H9 (cell line): ENCODE measurements at regions not wholly inside any gene's neighbourhood (a gene's known extent, or its start where the extent isn't known, plus 50 kb on each side); places are given as distances from the start of the nearest gene placed in this dataset.

Source experiments
- DNase-seq: peaks from one replicate; pipeline ENCODE4 v3.0.0-alpha.2; 2017
- H2AFZ ChIP-seq: one replicate; pipeline ENCODE4 v1.6.1; 2013; ENCODE audit warnings: mild to moderate bottlenecking, low read length, control low read depth, moderate library complexity
- H2AK5ac ChIP-seq: 2 replicates; pipeline ENCODE4 v1.6.1; 2013; ENCODE audit warnings: low read length, control low read depth, mixed read lengths; ENCODE audit not compliant: insufficient read length
- H2BK120ac ChIP-seq: one replicate; pipeline ENCODE4 v1.6.1; 2013; ENCODE audit warnings: low read depth, mild to moderate bottlenecking, low read length, control low read depth, inconsistent platforms; ENCODE audit not compliant: poor library complexity, severe bottlenecking
- H2BK12ac ChIP-seq: 2 replicates; pipeline ENCODE4 v1.6.1; 2013; ENCODE audit warnings: low read length, control low read depth, mixed read lengths, low read depth; ENCODE audit not compliant: insufficient read length
- H2BK15ac ChIP-seq: 2 replicates; pipeline ENCODE4 v1.6.1; 2013; ENCODE audit warnings: low read depth, low read length, control low read depth
- H2BK20ac ChIP-seq: one replicate; pipeline ENCODE4 v1.6.1; 2013; ENCODE audit warnings: low read depth, mild to moderate bottlenecking, low read length, control low read depth, inconsistent platforms; ENCODE audit not compliant: poor library complexity, severe bottlenecking
- H2BK5ac ChIP-seq: 2 replicates; pipeline ENCODE4 v1.6.1; 2013; ENCODE audit warnings: low read length, control low read depth, mixed read lengths; ENCODE audit not compliant: insufficient read length
- H3K14ac ChIP-seq: 2 replicates; pipeline ENCODE4 v1.6.1; 2013; ENCODE audit warnings: low read length, control low read depth; ENCODE audit not compliant: insufficient read depth
- H3K18ac ChIP-seq: 2 replicates; pipeline ENCODE4 v1.6.1; 2013; ENCODE audit warnings: low read depth, mild to moderate bottlenecking, mixed read lengths, low read length, control low read depth; ENCODE audit not compliant: insufficient read length
- H3K23ac ChIP-seq: 2 replicates; pipeline ENCODE4 v1.6.1; 2013; ENCODE audit warnings: low read length, control low read depth, mixed read lengths, low read depth; ENCODE audit not compliant: insufficient read length
- H3K23me2 ChIP-seq: 2 replicates; pipeline ENCODE4 v1.6.1; 2013; ENCODE audit warnings: low read depth, mild to moderate bottlenecking, mixed read lengths, low read length, control low read depth; ENCODE audit not compliant: insufficient read length, poor library complexity, severe bottlenecking
- H3K27ac ChIP-seq: 2 replicates; pipeline ENCODE4 v1.5.1; 2013; ENCODE audit warnings: low read length, control low read depth, mixed read lengths, low read depth; ENCODE audit not compliant: insufficient read length
- H3K27me3 ChIP-seq: 2 replicates; pipeline ENCODE4 v1.6.1; 2013; ENCODE audit warnings: low read length, control low read depth, inconsistent platforms; ENCODE audit not compliant: insufficient read depth
- H3K4ac ChIP-seq: 2 replicates; pipeline ENCODE4 v1.6.1; 2013; ENCODE audit warnings: low read depth, mild to moderate bottlenecking, control low read depth, inconsistent platforms, low read length, moderate library complexity
- H3K4me1 ChIP-seq: 2 replicates; pipeline ENCODE4 v1.6.1; 2013; ENCODE audit warnings: low read length, control low read depth, inconsistent platforms; ENCODE audit not compliant: insufficient read depth
- H3K4me2 ChIP-seq: 2 replicates; pipeline ENCODE4 v1.6.1; 2013; ENCODE audit warnings: low read length, control low read depth, mixed read lengths; ENCODE audit not compliant: insufficient read length, insufficient read depth
- H3K56ac ChIP-seq: 2 replicates; pipeline ENCODE4 v1.6.1; 2013; ENCODE audit warnings: low read depth, mild to moderate bottlenecking, mixed read lengths, low read length, control low read depth; ENCODE audit not compliant: insufficient read length
- H3K79me1 ChIP-seq: 2 replicates; pipeline ENCODE4 v1.6.1; 2013; ENCODE audit warnings: low read depth, mild to moderate bottlenecking, moderate library complexity, low read length, control low read depth, inconsistent platforms; ENCODE audit not compliant: insufficient read depth, poor library complexity, severe bottlenecking
- H3K79me2 ChIP-seq: 2 replicates; pipeline ENCODE4 v1.6.1; 2013; ENCODE audit warnings: low read length, control low read depth, inconsistent platforms; ENCODE audit not compliant: insufficient read depth
- H3K9ac ChIP-seq: 2 replicates; pipeline ENCODE4 v1.6.1; 2013; ENCODE audit warnings: low read length, control low read depth, mixed read lengths; ENCODE audit not compliant: insufficient read length; ENCODE audit errors: extremely low read depth
- H3K9me3 ChIP-seq: one replicate; pipeline ENCODE4 v1.6.1; 2013; ENCODE audit warnings: low read depth, low read length, inconsistent platforms; ENCODE audit not compliant: control insufficient read depth
- H3T11ph ChIP-seq: one replicate; pipeline ENCODE4 v1.6.1; 2013; ENCODE audit warnings: mild to moderate bottlenecking, low read length, control low read depth, inconsistent platforms
- H4K20me1 ChIP-seq: one replicate; pipeline ENCODE4 v1.6.1; 2013; ENCODE audit not compliant: control insufficient read depth, insufficient read length, insufficient read depth
- H4K5ac ChIP-seq: 2 replicates; pipeline ENCODE4 v1.6.1; 2013; ENCODE audit warnings: low read depth, mild to moderate bottlenecking, mixed read lengths, low read length, control low read depth; ENCODE audit not compliant: insufficient read length
- H4K8ac ChIP-seq: replicated peaks from 2 replicates; pipeline ENCODE4 v1.6.1; 2013; ENCODE audit warnings: low read length, control low read depth, mixed read lengths, low read depth; ENCODE audit not compliant: insufficient read length
- H4K91ac ChIP-seq: 2 replicates; pipeline ENCODE4 v1.6.1; 2013; ENCODE audit warnings: low read depth, mild to moderate bottlenecking, moderate library complexity, mixed read lengths, low read length, control low read depth; ENCODE audit not compliant: insufficient read length
- H3K27ac Mint-ChIP-seq, 3 experiments: 2 replicates in 2 of 3; 3 replicates in 1 of 3; pipeline ENCODE4 v1.8.0; 2020 to 2021; ENCODE audit warnings: mixed read lengths in 3 of 3, mild to moderate bottlenecking in 1 of 3, moderate library complexity in 1 of 3
- H3K27me3 Mint-ChIP-seq: 2 replicates; pipeline ENCODE4 v1.8.0; 2021; ENCODE audit warnings: low read depth, mild to moderate bottlenecking, moderate library complexity, mixed read lengths
- H3K36me3 Mint-ChIP-seq, 3 experiments: 2 replicates in 2 of 3; 3 replicates in 1 of 3; pipeline ENCODE4 v1.8.0; 2020 to 2021; ENCODE audit warnings: low read depth in 3 of 3, mixed read lengths in 3 of 3; ENCODE audit not compliant: insufficient read depth in 1 of 3
- H3K4me1 Mint-ChIP-seq, 2 experiments: 2 replicates each; pipeline ENCODE4 v1.8.0; 2020; ENCODE audit warnings: mixed read lengths in 2 of 2
- H3K4me3 Mint-ChIP-seq, 2 experiments: 2 replicates in 1 of 2; 3 replicates in 1 of 2; pipeline ENCODE4 v1.8.0; 2020 to 2021; ENCODE audit warnings: mild to moderate bottlenecking in 2 of 2, mixed read lengths in 2 of 2, moderate library complexity in 1 of 2
- H3K9me3 Mint-ChIP-seq, 2 experiments: 2 replicates in 1 of 2; 3 replicates in 1 of 2; pipeline ENCODE4 v1.8.0; 2020; ENCODE audit warnings: mild to moderate bottlenecking in 2 of 2, mixed read lengths in 2 of 2, moderate library complexity in 1 of 2
- CTCF ChIP-seq: fragments of 200-600 bp; sonication (generic); conservative IDR thresholded peaks from 3 replicates; pipeline ENCODE4 v1.8.0; 2021; ENCODE audit warnings: antibody characterized with exemption, mild to moderate bottlenecking
- WGBS: extraction: QIAGEN DNeasy Blood & Tissue Kit; methylation state at CpG from one replicate; pipeline ENCODE4 v1.1.7; 2013; ENCODE audit warnings: missing lambda C conversion rate, low lambda C conversion rate, mixed read lengths; ENCODE audit not compliant: insufficient read length; ENCODE audit errors: extremely low coverage; 5-methylcytosine and 5-hydroxymethylcytosine counted together

- Histone ChIP-seq H3K9ac (no peak overlapping the region), H2AK5ac (no peak overlapping the region), H3K14ac (no peak overlapping the region), H2BK15ac (no peak overlapping the region), H3K56ac (no peak overlapping the region), H3T11ph (no peak overlapping the region), H3K4me1 (peaks cover 6% of the 10 kb centered on the region; the same call in 1 of the 2 replicates), H3K79me2 (no peaks in the 10 kb centered on the region), H4K5ac (no peak overlapping the region), H4K91ac (no peak overlapping the region), H2BK20ac (no peak overlapping the region), H3K4ac (no peak overlapping the region), H2BK12ac (no peak overlapping the region), H3K27me3 (no peaks in the 10 kb centered on the region), H3K4me2 (no peak overlapping the region), H3K23ac (no peak overlapping the region), H2BK120ac (no peak overlapping the region), H3K23me2 (no peaks in the 10 kb centered on the region), H3K79me1 (no peaks in the 10 kb centered on the region), H2AFZ (no peak overlapping the region), H3K27ac (no peak overlapping the region), H3K18ac (no peak overlapping the region), H4K20me1 (no peaks in the 10 kb centered on the region), H3K9me3 (no peaks in the 10 kb centered on the region), H4K8ac (no peak overlapping the region), H2BK5ac (no peak overlapping the region)
- no peak for DNase-seq
- no peaks in the 10 kb centered on the region for H3K9me3 Mint-ChIP-seq
- no peaks in the 10 kb centered on the region for H3K27me3 Mint-ChIP-seq
- peaks cover 25 to 27% of the 10 kb centered on the region in 2 experiments for H3K4me1 Mint-ChIP-seq
- H3K27ac Mint-ChIP-seq = peak overlapping the region in 1 of 3 experiments; percentile 32; a peak in 1 of 7 replicates
- no peak overlapping the region for H3K4me3 Mint-ChIP-seq
- no CpG with 5 or more reads among the region's 13 CpGs for WGBS
- H3K36me3 Mint-ChIP-seq = no peaks in the 10 kb centered on the region; a peak in 1 of 7 replicates
- no peak for TF ChIP-seq CTCF
Measured at GRCh38 chr21:43308101-43308814, 118.7 kb downstream of the SIK1 start.
